ENCODE measurements at regions not wholly inside any gene's neighbourhood (a gene's known extent, or its start where the extent isn't known, plus 50 kb on each side); places are given as distances from the start of the nearest gene placed in this dataset.

GRCh38 chr1:157407367-157407766 lies 144.9 kb downstream of the FCRL5 start:
- Histone ChIP-seq H3K79me2 (replicated peaks; ENCODE audit: insufficient read depth) (no peaks in the 10 kb centered on the region), H3K27ac (ENCODE audit: low read depth) (no peak overlapping the region), H3K9me2 (ENCODE audit: insufficient read depth) (0 out of 2 replicates have a peak, but pooled peaks cover 6% of the 10 kb centered on the region), H3K27me3 (ENCODE audit: insufficient read depth) (no peaks in the 10 kb centered on the region), H3F3A (replicated peaks; ENCODE audit: low read depth) (no peaks in the 10 kb centered on the region), H3K4me2 (no peak overlapping the region), H4K20me1 (replicated peaks; ENCODE audit: insufficient read depth) (no peaks in the 10 kb centered on the region), H3K4me1 (ENCODE audit: insufficient read depth) (no peaks in the 10 kb centered on the region; the same call in 1 of the 2 replicates), H3K36me3 (ENCODE audit: insufficient read depth) (no peaks in the 10 kb centered on the region), H3K4me3 (no peak overlapping the region), H2AFZ (no peak overlapping the region)
- Mint-ChIP-seq H3K36me3 (ENCODE audit: low read depth) (no peaks in the 10 kb centered on the region), H3K4me3 (no peak overlapping the region), H3K4me1 (peaks cover 15% of the 10 kb centered on the region), H3K27ac (no peak overlapping the region), H3K27me3 (ENCODE audit: insufficient read depth, low read depth, poor library complexity) (peaks cover 4% of the 10 kb centered on the region), H3K9me3 (no peaks in the 10 kb centered on the region; the same call in 2 of the 3 replicates)
- ATAC-seq (no peak), DNase-seq (ENCODE audit: low spot score) (no peak)
- TF ChIP-seq NANOG (IDR thresholded peaks at IDR 0.05; ENCODE audit: borderline replicate concordance): no peak
- TF ChIP-seq EZH2phosphoT487 (IDR thresholded peaks at IDR 0.05; ENCODE audit: unreplicated experiment): no peak
- TF ChIP-seq, protein P1, sequence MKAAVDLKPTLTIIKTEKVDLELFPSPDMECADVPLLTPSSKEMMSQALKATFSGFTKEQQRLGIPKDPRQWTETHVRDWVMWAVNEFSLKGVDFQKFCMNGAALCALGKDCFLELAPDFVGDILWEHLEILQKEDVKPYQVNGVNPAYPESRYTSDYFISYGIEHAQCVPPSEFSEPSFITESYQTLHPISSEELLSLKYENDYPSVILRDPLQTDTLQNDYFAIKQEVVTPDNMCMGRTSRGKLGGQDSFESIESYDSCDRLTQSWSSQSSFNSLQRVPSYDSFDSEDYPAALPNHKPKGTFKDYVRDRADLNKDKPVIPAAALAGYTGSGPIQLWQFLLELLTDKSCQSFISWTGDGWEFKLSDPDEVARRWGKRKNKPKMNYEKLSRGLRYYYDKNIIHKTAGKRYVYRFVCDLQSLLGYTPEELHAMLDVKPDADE (IDR thresholded peaks at IDR 0.05): no peak
- TF ChIP-seq ZNF331 (CRISPR knock-in tag; IDR thresholded peaks at IDR 0.05; ENCODE audit: low read depth): no peak
- TF ChIP-seq, protein P2, sequence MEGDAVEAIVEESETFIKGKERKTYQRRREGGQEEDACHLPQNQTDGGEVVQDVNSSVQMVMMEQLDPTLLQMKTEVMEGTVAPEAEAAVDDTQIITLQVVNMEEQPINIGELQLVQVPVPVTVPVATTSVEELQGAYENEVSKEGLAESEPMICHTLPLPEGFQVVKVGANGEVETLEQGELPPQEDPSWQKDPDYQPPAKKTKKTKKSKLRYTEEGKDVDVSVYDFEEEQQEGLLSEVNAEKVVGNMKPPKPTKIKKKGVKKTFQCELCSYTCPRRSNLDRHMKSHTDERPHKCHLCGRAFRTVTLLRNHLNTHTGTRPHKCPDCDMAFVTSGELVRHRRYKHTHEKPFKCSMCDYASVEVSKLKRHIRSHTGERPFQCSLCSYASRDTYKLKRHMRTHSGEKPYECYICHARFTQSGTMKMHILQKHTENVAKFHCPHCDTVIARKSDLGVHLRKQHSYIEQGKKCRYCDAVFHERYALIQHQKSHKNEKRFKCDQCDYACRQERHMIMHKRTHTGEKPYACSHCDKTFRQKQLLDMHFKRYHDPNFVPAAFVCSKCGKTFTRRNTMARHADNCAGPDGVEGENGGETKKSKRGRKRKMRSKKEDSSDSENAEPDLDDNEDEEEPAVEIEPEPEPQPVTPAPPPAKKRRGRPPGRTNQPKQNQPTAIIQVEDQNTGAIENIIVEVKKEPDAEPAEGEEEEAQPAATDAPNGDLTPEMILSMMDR (conservative IDR thresholded peaks at IDR 0.05; ENCODE audit: low read depth in 2 of 2): no peak
- no peak for TF ChIP-seq EZH2 (IDR thresholded peaks at IDR 0.05; ENCODE audit: low read depth, unreplicated experiment)
- no peak for TF ChIP-seq POLR2AphosphoS5 (IDR thresholded peaks at IDR 0.05; ENCODE audit: low read depth)
- no peak for TF ChIP-seq ZNF462 (CRISPR knock-in tag; IDR thresholded peaks at IDR 0.05)
- no peak for TF ChIP-seq REST (IDR thresholded peaks at IDR 0.05; ENCODE audit: unreplicated experiment)
- no peak for TF ChIP-seq CREB1 (CRISPR knock-in tag; IDR thresholded peaks at IDR 0.05; ENCODE audit: low read depth)
- no peak for TF ChIP-seq ZNF114 (CRISPR knock-in tag; IDR thresholded peaks at IDR 0.05)
